T-cell (primary cell): ENCODE measurements at regions not wholly inside any gene's neighbourhood (a gene's known extent, or its start where the extent isn't known, plus 50 kb on each side); places are given as distances from the start of the nearest gene placed in this dataset.

ENCODE experiments used
- ATAC-seq, 4 experiments: fragments of 200-7000 bp in 3 of 4; fragments of 150-1000 bp in 1 of 4; cut with Tn5 transposase; replicated peaks in 1 of 4; 1 replicate in 3 of 4; 2 replicates in 1 of 4; pipeline ENCODE4 v1.10.0; 2021; ENCODE audit warnings: moderate library complexity in 3 of 4, mild to moderate bottlenecking in 2 of 4, moderate number of reproducible peaks in 1 of 4
- CTCF ChIA-PET, 2 donors: fragments of 300-600 bp; sonication (Branson Sonifier 250); formaldehyde crosslinking; loops; one replicate each; lab custom pipeline; 2022; ENCODE audit warnings: antibody characterized with exemption in 2 of 2; lab: Charles Lee
- POLR2A ChIA-PET, 2 donors: fragments of 300-600 bp; sonication (Branson Sonifier 250); formaldehyde crosslinking; loops; one replicate each; lab custom pipeline; 2022; ENCODE audit warnings: antibody characterized with exemption in 2 of 2; lab: Charles Lee
- DNase-seq, 35 experiments: peaks; one replicate each; pipeline versions ENCODE4 v3.0.0 to v3.0.0-alpha.2; 2013 to 2023
- H3K27ac ChIP-seq: one replicate; pipeline ENCODE4 v1.5.1; 2013; ENCODE audit warnings: low read length
- H3K27me3 ChIP-seq, 2 experiments: replicated peaks in 1 of 2; 1 replicate in 1 of 2; 2 replicates in 1 of 2; pipeline versions ENCODE4 v1.6.1 to v1.7.0; 2013; ENCODE audit warnings: low read length in 1 of 2, mixed read lengths in 1 of 2; ENCODE audit not compliant: control insufficient read depth in 2 of 2, insufficient read depth in 2 of 2; ENCODE audit errors: extremely low read depth in 1 of 2
- H3K36me3 ChIP-seq, 2 donors: 1 replicate in 1 of 2; 2 replicates in 1 of 2; pipeline versions ENCODE4 v1.6.1 to v1.7.0; 2013; ENCODE audit warnings: low read length in 1 of 2; ENCODE audit not compliant: control insufficient read depth in 2 of 2, insufficient read depth in 1 of 2; ENCODE audit errors: extremely low read depth in 1 of 2
- H3K4me1 ChIP-seq, 2 experiments: 1 replicate in 1 of 2; 2 replicates in 1 of 2; pipeline versions ENCODE4 v1.6.1 to v1.7.0; 2013; ENCODE audit warnings: low read length in 2 of 2, mixed read lengths in 1 of 2; ENCODE audit not compliant: insufficient read depth in 2 of 2, control insufficient read depth in 1 of 2; ENCODE audit errors: extremely low read depth in 1 of 2
- H3K4me3 ChIP-seq, 2 donors: 1 replicate in 1 of 2; 2 replicates in 1 of 2; pipeline versions ENCODE4 v1.5.1 to v1.7.0; 2013; ENCODE audit warnings: mild to moderate bottlenecking in 2 of 2, low read length in 1 of 2, moderate library complexity in 1 of 2; ENCODE audit not compliant: control insufficient read depth in 1 of 2; ENCODE audit errors: extremely low read depth in 1 of 2
- H3K9me3 ChIP-seq: 2 replicates; pipeline ENCODE4 v1.7.0; 2013
- H3K27ac Mint-ChIP-seq, 2 donors: one replicate each; pipeline ENCODE4 v1.8.0; 2020 to 2021; ENCODE audit warnings: mild to moderate bottlenecking in 2 of 2, mixed read lengths in 2 of 2
- H3K27me3 Mint-ChIP-seq, 2 donors: one replicate each; pipeline ENCODE4 v1.8.0; 2021 to 2022; ENCODE audit warnings: mixed read lengths in 2 of 2
- H3K36me3 Mint-ChIP-seq: one replicate; pipeline ENCODE4 v1.8.0; 2021; ENCODE audit warnings: mixed read lengths
- H3K4me1 Mint-ChIP-seq, 3 donors: one replicate each; pipeline ENCODE4 v1.8.0; 2020 to 2022; ENCODE audit warnings: mixed read lengths in 3 of 3, mild to moderate bottlenecking in 1 of 3
- H3K4me3 Mint-ChIP-seq, 3 donors: one replicate each; pipeline ENCODE4 v1.8.0; 2020 to 2022; ENCODE audit warnings: mild to moderate bottlenecking in 3 of 3, mixed read lengths in 3 of 3, moderate library complexity in 3 of 3
- H3K9me3 Mint-ChIP-seq, 3 donors: one replicate each; pipeline ENCODE4 v1.8.0; 2020 to 2022; ENCODE audit warnings: mixed read lengths in 3 of 3
- WGBS: methylation state at CpG from one replicate; pipeline ENCODE4 v1.1.5; 2013; ENCODE audit warnings: missing lambda C conversion rate; ENCODE audit not compliant: insufficient coverage; 5-methylcytosine and 5-hydroxymethylcytosine counted together

GRCh38 chr1:79819140-79819539, 812.6 kb upstream of the ADGRL4 start:
- no peak overlapping the region for H3K27ac ChIP-seq
- no peak overlapping the region for H3K4me3 ChIP-seq
- no peaks in the 10 kb centered on the region for H3K27me3 ChIP-seq
- no peak overlapping the region for H3K4me3 Mint-ChIP-seq
- CTCF ChIA-PET = no interaction called here
- peaks cover 9 to 18% (median 18%) of the 10 kb centered on the region in 3 donors for H3K9me3 Mint-ChIP-seq
- ATAC-seq (no peak), DNase-seq (no peak)
- WGBS = no CpG with 5 or more reads among the region's 3 CpGs
- no peaks in the 10 kb centered on the region for H3K4me1 ChIP-seq
- no peaks in the 10 kb centered on the region for H3K36me3 ChIP-seq
- no peaks in the 10 kb centered on the region for H3K27me3 Mint-ChIP-seq
- H3K4me1 Mint-ChIP-seq = no peaks in the 10 kb centered on the region
- H3K27ac Mint-ChIP-seq = no peak overlapping the region
- H3K9me3 ChIP-seq = no peaks in the 10 kb centered on the region
- no peaks in the 10 kb centered on the region for H3K36me3 Mint-ChIP-seq
- POLR2A ChIA-PET = no interaction called here

GRCh38 chr1:79817031-79817560, 810.6 kb upstream of the ADGRL4 start:
- Mint-ChIP-seq H3K36me3 (no peaks in the 10 kb centered on the region), H3K4me3 (no peak overlapping the region), H3K27ac (no peak overlapping the region), H3K9me3 (peaks cover 9 to 19% (median 13%) of the 10 kb centered on the region in 3 donors), H3K27me3 (no peaks in the 10 kb centered on the region), H3K4me1 (no peaks in the 10 kb centered on the region)
- ATAC-seq (no peak), DNase-seq (no peak)
- H3K9me3 ChIP-seq = no peaks in the 10 kb centered on the region
- 83% methylated on average over 1 of the region's 4 CpGs for WGBS
- CTCF ChIA-PET = no interaction called here
- H3K4me3 ChIP-seq = no peak overlapping the region
- H3K27ac ChIP-seq = no peak overlapping the region
- H3K36me3 ChIP-seq = no peaks in the 10 kb centered on the region
- POLR2A ChIA-PET = no interaction called here
- no peaks in the 10 kb centered on the region for H3K27me3 ChIP-seq
- no peaks in the 10 kb centered on the region for H3K4me1 ChIP-seq

GRCh38 chr1:79815115-79815514, 808.6 kb upstream of the ADGRL4 start:
- ATAC-seq (no peak), DNase-seq (no peak)
- Histone ChIP-seq H3K27ac (no peak overlapping the region), H3K4me3 (no peak overlapping the region), H3K36me3 (no peaks in the 10 kb centered on the region), H3K9me3 (no peaks in the 10 kb centered on the region), H3K27me3 (no peaks in the 10 kb centered on the region), H3K4me1 (no peaks in the 10 kb centered on the region)
- Mint-ChIP-seq H3K9me3 (peaks cover 8 to 18% (median 12%) of the 10 kb centered on the region in 3 donors), H3K4me1 (no peaks in the 10 kb centered on the region), H3K27ac (no peak overlapping the region), H3K36me3 (no peaks in the 10 kb centered on the region), H3K4me3 (no peak overlapping the region), H3K27me3 (no peaks in the 10 kb centered on the region)
- CTCF ChIA-PET = no interaction called here
- POLR2A ChIA-PET = no interaction called here
- no CpG with 5 or more reads among the region's 3 CpGs for WGBS

- H3K36me3 ChIP-seq = no peaks in the 10 kb centered on the region
- Mint-ChIP-seq H3K27me3 (no peaks in the 10 kb centered on the region), H3K27ac (no peak overlapping the region), H3K9me3 (peaks cover 10 to 29% (median 21%) of the 10 kb centered on the region in 3 donors), H3K4me3 (no peak overlapping the region), H3K36me3 (no peaks in the 10 kb centered on the region), H3K4me1 (no peaks in the 10 kb centered on the region)
- ChIA-PET CTCF (no interaction called here), POLR2A (no interaction called here)
- no peak overlapping the region for H3K4me3 ChIP-seq
- H3K4me1 ChIP-seq = no peaks in the 10 kb centered on the region
- DNase-seq (no peak), ATAC-seq (no peak)
- no peaks in the 10 kb centered on the region for H3K9me3 ChIP-seq
- WGBS = 78% methylated on average over 1 of the region's 3 CpGs
- H3K27me3 ChIP-seq = no peaks in the 10 kb centered on the region
- H3K27ac ChIP-seq = no peak overlapping the region
Observed at GRCh38 chr1:79811173-79811572, 804.6 kb upstream of the ADGRL4 start.

GRCh38 chr1:79808816-79809475, 802.4 kb upstream of the ADGRL4 start:
- no peaks in the 10 kb centered on the region for H3K36me3 Mint-ChIP-seq
- H3K27me3 ChIP-seq = no peaks in the 10 kb centered on the region
- no peak overlapping the region for H3K4me3 ChIP-seq
- WGBS = no CpG with 5 or more reads among the region's 3 CpGs
- no peaks in the 10 kb centered on the region for H3K9me3 ChIP-seq
- H3K27ac Mint-ChIP-seq = no peak overlapping the region
- no peak overlapping the region for H3K4me3 Mint-ChIP-seq
- ATAC-seq = no peak
- H3K27me3 Mint-ChIP-seq = no peaks in the 10 kb centered on the region
- H3K36me3 ChIP-seq = no peaks in the 10 kb centered on the region
- CTCF ChIA-PET = no interaction called here
- POLR2A ChIA-PET = no interaction called here
- no peaks in the 10 kb centered on the region for H3K4me1 Mint-ChIP-seq
- peaks cover 10 to 35% (median 21%) of the 10 kb centered on the region in 3 donors for H3K9me3 Mint-ChIP-seq
- no peak overlapping the region for H3K27ac ChIP-seq
- no peaks in the 10 kb centered on the region for H3K4me1 ChIP-seq
- DNase-seq = no peak

GRCh38 chr1:79807816-79808215, 801.3 kb upstream of the ADGRL4 start:
- no peak for DNase-seq
- Mint-ChIP-seq H3K4me3 (no peak overlapping the region), H3K36me3 (no peaks in the 10 kb centered on the region), H3K4me1 (no peaks in the 10 kb centered on the region), H3K27ac (no peak overlapping the region), H3K9me3 (peaks cover 8 to 37% (median 24%) of the 10 kb centered on the region in 3 donors), H3K27me3 (no peaks in the 10 kb centered on the region)
- ATAC-seq = no peak
- Histone ChIP-seq H3K27ac (no peak overlapping the region), H3K27me3 (no peaks in the 10 kb centered on the region), H3K9me3 (no peaks in the 10 kb centered on the region), H3K4me3 (no peak overlapping the region), H3K36me3 (no peaks in the 10 kb centered on the region), H3K4me1 (no peaks in the 10 kb centered on the region)
- CTCF ChIA-PET = no interaction called here
- 67% methylated on average over 1 of the region's 2 CpGs for WGBS
- POLR2A ChIA-PET = no interaction called here
